HG02840 (cell line): ENCODE measurements at regions not wholly inside any gene's neighbourhood (a gene's known extent, or its start where the extent isn't known, plus 50 kb on each side); places are given as distances from the start of the nearest gene placed in this dataset.
"Not testable (repeated sequence)": the region's sequence is repeated elsewhere in the genome, so short reads cannot be mapped to it uniquely, and the experiment has no call there.

Experiments
- ATAC-seq: cut with Tn5 transposase; IDR thresholded peaks from one replicate; pipeline ENCODE4 v1.9.1; 2021; ENCODE audit warnings: mild to moderate bottlenecking, moderate library complexity, moderate number of reproducible peaks; ENCODE audit not compliant: unreplicated experiment, low FRiP score

GRCh38 chr11:38935941-38936340 lies 2337.9 kb upstream of the RAG2 start:
- no peak for ATAC-seq

GRCh38 chr11:38927993-38928392 lies 2330.0 kb upstream of the RAG2 start:
- no peak for ATAC-seq

- ATAC-seq = no peak
Observed at GRCh38 chr11:38924644-38925043, 2326.6 kb upstream of the RAG2 start.

- no peak for ATAC-seq
Observed at GRCh38 chr11:38900211-38900610, 2302.2 kb upstream of the RAG2 start.

- ATAC-seq = not testable (repeated sequence)
Observed at GRCh38 chr11:38894201-38894600, 2296.2 kb upstream of the RAG2 start.

GRCh38 chr11:38884145-38884865 lies 2286.3 kb upstream of the RAG2 start:
- no peak for ATAC-seq

- ATAC-seq = no peak
Observed at GRCh38 chr11:38867338-38867737, 2269.3 kb upstream of the RAG2 start.

GRCh38 chr11:38865922-38866321 lies 2267.9 kb upstream of the RAG2 start:
- ATAC-seq = no peak

- no peak for ATAC-seq
Observed at GRCh38 chr11:38842991-38843390, 2245.0 kb upstream of the RAG2 start.

GRCh38 chr11:38839071-38839470 lies 2241.0 kb upstream of the RAG2 start:
- no peak for ATAC-seq

GRCh38 chr11:38835966-38836365 lies 2237.9 kb upstream of the RAG2 start:
- ATAC-seq = no peak

- no peak for ATAC-seq
Observed at GRCh38 chr11:38824573-38824972, 2226.5 kb upstream of the RAG2 start.

- ATAC-seq = not testable (repeated sequence)
Observed at GRCh38 chr11:38821786-38822185, 2223.8 kb upstream of the RAG2 start.

- no peak for ATAC-seq
Observed at GRCh38 chr11:38819981-38820380, 2221.9 kb upstream of the RAG2 start.

GRCh38 chr11:38818720-38819119 lies 2220.7 kb upstream of the RAG2 start:
- no peak for ATAC-seq

- ATAC-seq = no peak
Observed at GRCh38 chr11:38814670-38815069, 2216.6 kb upstream of the RAG2 start.

- ATAC-seq = no peak
Observed at GRCh38 chr11:38809521-38809920, 2211.5 kb upstream of the RAG2 start.

- ATAC-seq = no peak
Observed at GRCh38 chr11:38796281-38796680, 2198.2 kb upstream of the RAG2 start.

GRCh38 chr11:38795027-38795426 lies 2197.0 kb upstream of the RAG2 start:
- no peak for ATAC-seq

- no peak for ATAC-seq
Observed at GRCh38 chr11:38791346-38791961, 2193.4 kb upstream of the RAG2 start.

GRCh38 chr11:38788561-38788960 lies 2190.5 kb upstream of the RAG2 start:
- ATAC-seq = no peak

GRCh38 chr11:38784164-38784563 lies 2186.1 kb upstream of the RAG2 start:
- no peak for ATAC-seq
